ENCODE measurements at regions not wholly inside any gene's neighbourhood (a gene's known extent, or its start where the extent isn't known, plus 50 kb on each side); places are given as distances from the start of the nearest gene placed in this dataset.

GRCh38 chr6:100216760-100217159 lies 222.7 kb upstream of the MCHR2 start:
- no peak overlapping the region for H3K4me3 ChIP-seq (ENCODE audit: control extremely low read depth in 1 of 5, extremely low read depth in 1 of 5, insufficient read depth in 1 of 5, low read depth in 2 of 5, low read length in 4 of 5)
- ATAC-seq (ENCODE audit: low read depth): no peak
- H4K20me1 ChIP-seq (ENCODE audit: control insufficient read depth, insufficient read depth, low read length, poor library complexity, severe bottlenecking): no peaks in the 10 kb centered on the region
- no peaks in the 10 kb centered on the region for H3K79me2 ChIP-seq (ENCODE audit: control insufficient read depth, insufficient read depth, low read length)
- Mint-ChIP-seq H3K27me3 (peaks cover 4% of the 10 kb centered on the region), H3K9me3 (ENCODE audit: insufficient read depth) (no peaks in the 10 kb centered on the region), H3K27ac (no peak overlapping the region), H3K4me1 (no peaks in the 10 kb centered on the region), H3K4me3 (no peak overlapping the region)
- POLR2A ChIA-PET: no interaction called here
- no peak overlapping the region for H2AFZ ChIP-seq (ENCODE audit: insufficient read depth, low read depth, low read length, poor library complexity, severe bottlenecking)
- H3K4me1 ChIP-seq (ENCODE audit: control insufficient read depth in 2 of 2, insufficient read depth in 2 of 2, low read length in 2 of 2): no peaks in the 10 kb centered on the region
- TF ChIP-seq EZH2 (IDR thresholded peaks at IDR 0.05; ENCODE audit: borderline replicate concordance, insufficient read depth, low read depth, low read length, poor library complexity, severe bottlenecking): no peak
- intact Hi-C loops (cut with micrococcal nuclease): no loop called here
- DNase-seq: no peak
- CTCF ChIA-PET: no interaction called here
- H3K4me2 ChIP-seq (replicated peaks; ENCODE audit: low read depth, low read length, poor library complexity, severe bottlenecking): no peak overlapping the region
- H3K27ac ChIP-seq (ENCODE audit: low read length in 2 of 2): no peak overlapping the region
- H3K27me3 ChIP-seq (replicated peaks in 1 of 4; ENCODE audit: control extremely low read depth in 1 of 4, control insufficient read depth in 3 of 4, insufficient read depth in 4 of 4, low read length in 3 of 4): no peaks in the 10 kb centered on the region
- no peaks in the 10 kb centered on the region for H3K36me3 ChIP-seq (replicated peaks in 1 of 2; ENCODE audit: control extremely low read depth in 1 of 2, control insufficient read depth in 1 of 2, extremely low read depth in 1 of 2, insufficient read depth in 2 of 2, low read length in 1 of 2)
- H3K9me3 ChIP-seq (ENCODE audit: control extremely low read depth in 1 of 3, control insufficient read depth in 2 of 3, insufficient read depth in 1 of 3, low read length in 2 of 3): no peaks in the 10 kb centered on the region
- no peak overlapping the region for H3K9ac ChIP-seq (ENCODE audit: low read length)

GRCh38 chr6:100212131-100212530 lies 218.1 kb upstream of the MCHR2 start:
- intact Hi-C loops (cut with micrococcal nuclease): no loop called here
- Histone ChIP-seq H3K4me1 (ENCODE audit: control insufficient read depth in 2 of 2, insufficient read depth in 2 of 2, low read length in 2 of 2) (no peaks in the 10 kb centered on the region), H3K4me3 (ENCODE audit: control extremely low read depth in 1 of 5, extremely low read depth in 1 of 5, insufficient read depth in 1 of 5, low read depth in 2 of 5, low read length in 4 of 5) (no peak overlapping the region), H3K9ac (ENCODE audit: low read length) (no peak overlapping the region), H3K27ac (ENCODE audit: low read length in 2 of 2) (no peak overlapping the region), H4K20me1 (ENCODE audit: control insufficient read depth, insufficient read depth, low read length, poor library complexity, severe bottlenecking) (no peaks in the 10 kb centered on the region), H3K36me3 (replicated peaks in 1 of 2; ENCODE audit: control extremely low read depth in 1 of 2, control insufficient read depth in 1 of 2, extremely low read depth in 1 of 2, insufficient read depth in 2 of 2, low read length in 1 of 2) (no peaks in the 10 kb centered on the region), H3K79me2 (ENCODE audit: control insufficient read depth, insufficient read depth, low read length) (no peaks in the 10 kb centered on the region), H3K9me3 (ENCODE audit: control extremely low read depth in 1 of 3, control insufficient read depth in 2 of 3, insufficient read depth in 1 of 3, low read length in 2 of 3) (no peaks in the 10 kb centered on the region), H3K4me2 (replicated peaks; ENCODE audit: low read depth, low read length, poor library complexity, severe bottlenecking) (no peak overlapping the region), H2AFZ (ENCODE audit: insufficient read depth, low read depth, low read length, poor library complexity, severe bottlenecking) (no peak overlapping the region), H3K27me3 (replicated peaks in 1 of 4; ENCODE audit: control extremely low read depth in 1 of 4, control insufficient read depth in 3 of 4, insufficient read depth in 4 of 4, low read length in 3 of 4) (no peaks in the 10 kb centered on the region)
- TF ChIP-seq CTCF (IDR thresholded peaks at IDR 0.05) (no peak), EZH2 (IDR thresholded peaks at IDR 0.05; ENCODE audit: borderline replicate concordance, insufficient read depth, low read depth, low read length, poor library complexity, severe bottlenecking) (no peak)
- Mint-ChIP-seq H3K27ac (no peak overlapping the region), H3K9me3 (ENCODE audit: insufficient read depth) (no peaks in the 10 kb centered on the region), H3K27me3 (peaks cover 4% of the 10 kb centered on the region), H3K4me1 (no peaks in the 10 kb centered on the region), H3K4me3 (no peak overlapping the region)
- ChIA-PET CTCF (no interaction called here), POLR2A (no interaction called here)
- DNase-seq: no peak
- ATAC-seq (ENCODE audit: low read depth): no peak
